ENCODE measurements at regions not wholly inside any gene's neighbourhood (a gene's known extent, or its start where the extent isn't known, plus 50 kb on each side); places are given as distances from the start of the nearest gene placed in this dataset.

DNA sequence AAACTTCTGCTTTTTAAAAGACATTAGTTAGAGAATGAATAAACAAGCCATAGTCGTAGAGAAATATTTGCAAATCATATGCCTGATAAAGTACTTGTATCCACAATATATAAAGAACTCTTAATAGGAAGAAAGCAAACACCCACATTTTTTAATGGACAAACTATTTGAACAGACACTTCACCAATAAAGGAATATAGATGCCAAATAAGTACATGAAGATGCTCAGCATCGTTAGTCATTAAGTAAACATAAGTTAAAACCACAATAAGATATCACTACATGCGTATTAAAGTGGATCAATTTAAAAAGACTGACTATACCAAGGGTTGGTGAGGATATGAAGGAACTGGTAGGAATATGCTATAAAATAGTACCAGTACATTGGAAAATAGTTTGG lies 142.3 kb upstream of the ZC3H11B start:
- no peak for DNase-seq
- Mint-ChIP-seq H3K27ac (no peak overlapping the region), H3K27me3 (ENCODE audit: low read depth) (no peaks in the 10 kb centered on the region), H3K36me3 (ENCODE audit: low read depth) (no peaks in the 10 kb centered on the region), H3K9me3 (peaks cover 2% of the 10 kb centered on the region), H3K4me1 (ENCODE audit: low read depth) (no peaks in the 10 kb centered on the region), H3K4me3 (no peak overlapping the region)
- intact Hi-C loops (cut with micrococcal nuclease) = no loop called here
- CTCF ChIA-PET = interaction anchor here (0.6 kb wide), 1 partner anchor 275 kb away, joined by 3 read pairs; no protein-coding TSS in a partner anchor

GRCh38 chr1:219754767-219755166 lies 141.9 kb upstream of the ZC3H11B start:
- no peak for DNase-seq
- Mint-ChIP-seq H3K27me3 (ENCODE audit: low read depth) (no peaks in the 10 kb centered on the region), H3K27ac (no peak overlapping the region), H3K4me3 (no peak overlapping the region), H3K4me1 (ENCODE audit: low read depth) (no peaks in the 10 kb centered on the region), H3K36me3 (ENCODE audit: low read depth) (no peaks in the 10 kb centered on the region), H3K9me3 (peaks cover 2% of the 10 kb centered on the region)
- CTCF ChIA-PET = no interaction called here
- intact Hi-C loops (cut with micrococcal nuclease) = no loop called here

DNA sequence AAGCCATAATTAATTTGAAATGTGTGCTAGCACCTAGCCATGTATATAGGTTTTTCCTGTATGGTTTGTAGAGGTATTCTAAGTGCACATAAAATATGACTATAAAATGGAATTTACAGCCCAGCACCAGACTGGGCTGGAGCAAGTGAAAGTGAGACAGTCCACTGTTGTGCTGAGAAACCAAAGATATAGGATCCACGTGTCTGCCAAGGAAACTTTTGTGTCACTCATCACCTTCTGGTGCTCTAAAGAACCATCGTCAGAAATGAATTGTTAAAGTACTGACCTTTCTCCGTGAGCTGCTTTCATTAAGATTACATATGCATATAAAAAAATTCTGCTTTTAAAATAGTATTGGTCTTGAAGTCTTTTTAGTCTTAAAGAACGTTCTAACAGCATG lies 141.0 kb upstream of the ZC3H11B start:
- no peak for DNase-seq
- Mint-ChIP-seq H3K27me3 (ENCODE audit: low read depth) (no peaks in the 10 kb centered on the region), H3K36me3 (ENCODE audit: low read depth) (no peaks in the 10 kb centered on the region), H3K4me1 (ENCODE audit: low read depth) (no peaks in the 10 kb centered on the region), H3K27ac (no peak overlapping the region), H3K9me3 (no peaks in the 10 kb centered on the region), H3K4me3 (no peak overlapping the region)
- intact Hi-C loops (cut with micrococcal nuclease) = no loop called here
- CTCF ChIA-PET = no interaction called here

DNA sequence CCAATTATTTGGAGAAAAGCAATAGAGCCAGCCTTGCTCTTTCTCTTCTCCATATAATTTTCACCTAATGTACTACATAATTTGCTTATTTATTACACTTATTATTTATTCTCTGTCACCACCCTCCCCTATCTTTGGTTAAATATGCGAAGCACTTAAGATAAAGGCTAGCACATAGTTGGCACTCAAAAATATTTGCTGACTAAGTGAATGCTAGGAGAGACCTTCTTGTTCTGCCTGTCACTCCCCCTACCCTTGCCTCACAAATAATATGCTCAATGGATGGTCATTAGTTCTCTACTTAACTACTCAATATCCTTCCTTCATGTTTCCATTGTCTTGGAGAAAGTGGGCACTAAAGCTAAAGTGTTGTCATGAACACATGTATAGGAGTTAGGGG lies 139.7 kb upstream of the ZC3H11B start:
- intact Hi-C loops (cut with micrococcal nuclease) = no loop called here

DNA sequence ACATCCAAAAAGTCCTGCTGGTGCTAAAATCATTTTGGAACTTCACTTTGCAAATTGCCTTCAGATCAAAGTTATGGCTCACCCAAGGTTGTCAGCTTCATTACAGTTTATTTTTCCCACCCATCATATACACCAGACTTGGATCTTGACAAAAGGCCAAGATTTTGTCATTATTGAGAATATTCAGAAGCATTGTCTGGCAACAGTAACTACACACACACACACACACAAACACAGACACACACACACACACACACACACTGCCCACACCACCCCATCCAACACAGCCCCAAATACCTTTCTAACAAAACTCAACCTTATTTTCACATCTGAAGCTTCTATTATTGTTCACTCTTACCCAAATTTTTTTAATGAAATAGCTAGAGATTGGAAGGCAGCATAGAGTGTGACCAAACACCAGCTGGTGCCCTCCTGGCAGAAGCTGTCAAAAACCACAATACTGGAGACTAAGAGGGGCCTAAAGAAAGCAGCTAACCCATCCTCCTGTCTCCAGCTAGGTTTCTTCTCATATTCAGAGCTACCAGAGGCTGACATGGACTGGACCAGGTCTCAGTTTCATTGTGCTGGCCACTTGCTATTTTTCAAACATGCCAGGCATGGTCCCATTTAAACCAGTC lies 139.1 kb upstream of the ZC3H11B start:
- Mint-ChIP-seq H3K4me1 (ENCODE audit: low read depth) (no peaks in the 10 kb centered on the region), H3K27ac (no peak overlapping the region), H3K4me3 (no peak overlapping the region), H3K36me3 (ENCODE audit: low read depth) (no peaks in the 10 kb centered on the region), H3K27me3 (ENCODE audit: low read depth) (no peaks in the 10 kb centered on the region), H3K9me3 (no peaks in the 10 kb centered on the region)
- intact Hi-C loops (cut with micrococcal nuclease) = no loop called here
- DNase-seq = no peak
- CTCF ChIA-PET = no interaction called here

More for the DNA sequence above, 139.7 kb upstream of the ZC3H11B start:
- no peak for DNase-seq
- no peak overlapping the region for H3K27ac Mint-ChIP-seq
- H3K4me3 Mint-ChIP-seq = no peak overlapping the region
- H3K4me1 Mint-ChIP-seq (ENCODE audit: low read depth) = no peaks in the 10 kb centered on the region
- H3K9me3 Mint-ChIP-seq = no peaks in the 10 kb centered on the region
- CTCF ChIA-PET = no interaction called here
- no peaks in the 10 kb centered on the region for H3K27me3 Mint-ChIP-seq (ENCODE audit: low read depth)
- H3K36me3 Mint-ChIP-seq (ENCODE audit: low read depth) = no peaks in the 10 kb centered on the region

- H3K9me3 Mint-ChIP-seq = no peaks in the 10 kb centered on the region
- intact Hi-C loops (cut with micrococcal nuclease) = no loop called here
- no peaks in the 10 kb centered on the region for H3K27me3 Mint-ChIP-seq (ENCODE audit: low read depth)
- no peak overlapping the region for H3K27ac Mint-ChIP-seq
- CTCF ChIA-PET = no interaction called here
- no peaks in the 10 kb centered on the region for H3K36me3 Mint-ChIP-seq (ENCODE audit: low read depth)
- H3K4me1 Mint-ChIP-seq (ENCODE audit: low read depth) = no peaks in the 10 kb centered on the region
- DNase-seq = no peak
- H3K4me3 Mint-ChIP-seq = no peak overlapping the region
Measured at GRCh38 chr1:219749370-219749769, 136.5 kb upstream of the ZC3H11B start.

DNA sequence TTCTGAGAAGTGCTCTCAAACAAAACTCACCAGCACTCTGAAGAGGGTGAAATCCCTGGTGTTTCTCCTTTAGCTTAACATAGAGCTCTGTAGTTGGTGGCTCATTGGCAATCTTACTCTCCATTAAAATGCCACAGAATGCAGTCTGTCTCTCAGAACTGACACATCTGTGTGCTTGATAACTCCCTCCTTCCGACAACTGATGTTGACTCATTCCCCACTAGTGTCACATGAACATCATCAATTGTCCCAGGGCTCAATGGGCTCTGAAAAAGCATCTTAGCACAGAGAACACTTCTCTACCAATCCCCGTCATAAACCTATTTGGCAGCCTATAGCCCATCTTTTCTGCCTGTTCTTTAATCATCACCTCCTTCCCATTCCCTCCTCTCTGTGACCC lies 133.2 kb upstream of the ZC3H11B start:
- H3K4me3 Mint-ChIP-seq = no peak overlapping the region
- intact Hi-C loops (cut with micrococcal nuclease) = no loop called here
- no peaks in the 10 kb centered on the region for H3K4me1 Mint-ChIP-seq (ENCODE audit: low read depth)
- CTCF ChIA-PET = no interaction called here
- H3K27me3 Mint-ChIP-seq (ENCODE audit: low read depth) = no peaks in the 10 kb centered on the region
- H3K36me3 Mint-ChIP-seq (ENCODE audit: low read depth) = no peaks in the 10 kb centered on the region
- H3K27ac Mint-ChIP-seq = no peak overlapping the region
- no peaks in the 10 kb centered on the region for H3K9me3 Mint-ChIP-seq
- DNase-seq = no peak

DNA sequence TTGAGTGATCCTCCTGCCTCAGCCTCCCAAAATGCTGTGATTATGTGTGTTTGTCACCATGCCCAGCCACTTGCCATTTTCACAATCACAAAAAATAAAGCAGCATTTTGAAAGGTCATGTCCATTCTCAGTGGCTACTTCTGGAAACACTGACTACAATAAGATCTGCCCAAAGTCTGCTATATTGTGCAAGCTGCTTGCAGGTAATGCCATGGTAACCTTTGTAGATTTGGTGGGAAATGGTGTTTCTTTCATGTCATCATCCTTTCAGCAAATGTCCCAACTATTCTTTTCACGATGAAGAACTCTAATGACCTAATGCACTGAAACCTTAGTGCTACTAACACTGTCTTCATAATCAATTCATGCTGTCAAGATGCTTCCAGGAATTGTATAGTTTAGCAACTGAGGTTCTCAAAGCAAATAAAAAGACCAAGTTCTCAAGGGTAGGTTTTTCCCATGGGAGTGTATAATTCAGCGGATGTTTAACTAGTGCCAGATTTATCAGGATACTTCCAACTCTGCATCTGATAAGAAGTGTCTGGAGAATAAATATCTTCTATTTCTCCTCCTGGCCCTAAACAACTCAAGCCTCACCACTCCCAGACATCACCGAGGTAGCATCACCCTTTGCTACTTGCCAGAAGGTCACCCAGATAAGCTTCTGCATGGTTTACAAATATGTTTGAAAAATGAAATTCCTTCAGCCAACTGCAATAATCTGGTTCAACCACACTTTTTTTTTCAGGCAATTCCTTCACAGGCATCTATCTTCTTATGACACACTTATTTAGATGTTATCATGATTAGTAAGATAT lies 132.0 kb upstream of the ZC3H11B start:
- H3K4me3 Mint-ChIP-seq = no peak overlapping the region
- CTCF ChIA-PET = no interaction called here
- no peaks in the 10 kb centered on the region for H3K36me3 Mint-ChIP-seq (ENCODE audit: low read depth)
- no peaks in the 10 kb centered on the region for H3K9me3 Mint-ChIP-seq
- no peaks in the 10 kb centered on the region for H3K4me1 Mint-ChIP-seq (ENCODE audit: low read depth)
- intact Hi-C loops (cut with micrococcal nuclease) = no loop called here
- no peak overlapping the region for H3K27ac Mint-ChIP-seq
- DNase-seq = no peak
- H3K27me3 Mint-ChIP-seq (ENCODE audit: low read depth) = no peaks in the 10 kb centered on the region

- Mint-ChIP-seq H3K9me3 (peaks cover 2% of the 10 kb centered on the region), H3K27ac (no peak overlapping the region), H3K36me3 (ENCODE audit: low read depth) (no peaks in the 10 kb centered on the region), H3K4me3 (no peak overlapping the region), H3K4me1 (ENCODE audit: low read depth) (no peaks in the 10 kb centered on the region), H3K27me3 (ENCODE audit: low read depth) (no peaks in the 10 kb centered on the region)
- CTCF ChIA-PET = no interaction called here
- intact Hi-C loops (cut with micrococcal nuclease) = no loop called here
- DNase-seq = no peak
Measured at GRCh38 chr1:219741011-219741970, 128.4 kb upstream of the ZC3H11B start.

DNA sequence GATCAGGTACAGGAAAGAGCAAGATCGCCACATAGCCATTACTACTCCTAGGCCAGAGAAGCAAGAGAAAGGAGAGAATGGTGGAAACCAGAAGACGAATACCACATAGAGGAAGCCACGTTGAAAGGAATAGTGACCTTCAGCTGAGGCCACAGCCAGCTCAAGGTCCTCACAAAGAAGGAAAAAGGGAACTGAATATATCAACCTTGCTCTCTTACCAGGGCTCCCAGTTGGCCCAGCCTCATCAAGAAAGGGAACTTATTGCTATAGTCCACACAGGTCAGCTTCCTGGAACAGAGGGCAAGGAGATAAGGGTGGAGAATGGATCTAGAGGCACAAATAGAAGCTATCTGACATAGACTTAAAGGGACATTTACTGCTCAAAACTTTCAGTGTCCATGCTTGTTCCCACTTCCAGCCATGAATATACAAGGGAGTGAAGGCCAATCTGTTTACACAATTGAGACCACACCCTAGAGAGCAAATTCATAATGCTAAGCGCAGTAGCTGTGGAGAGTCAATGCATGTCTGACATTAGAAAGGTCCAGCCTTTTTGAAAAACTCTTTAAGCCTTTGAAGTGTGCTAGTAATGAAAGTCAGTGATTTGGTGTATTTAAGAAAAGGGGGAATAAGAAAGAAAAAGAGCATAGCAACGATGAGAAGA lies 120.7 kb upstream of the ZC3H11B start:
- H3K27me3 Mint-ChIP-seq (ENCODE audit: low read depth) = peaks cover 2% of the 10 kb centered on the region
- H3K4me1 Mint-ChIP-seq (ENCODE audit: low read depth) = no peaks in the 10 kb centered on the region
- no peak overlapping the region for H3K27ac Mint-ChIP-seq
- peaks cover 10% of the 10 kb centered on the region for H3K9me3 Mint-ChIP-seq
- H3K4me3 Mint-ChIP-seq = no peak overlapping the region
- DNase-seq = no peak
- CTCF ChIA-PET = interaction anchor here (0.6 kb wide), 1 partner anchor 1717 kb away, joined by 3 read pairs; no protein-coding TSS in a partner anchor
- H3K36me3 Mint-ChIP-seq (ENCODE audit: low read depth) = no peaks in the 10 kb centered on the region
- intact Hi-C loops (cut with micrococcal nuclease) = no loop called here

DNA sequence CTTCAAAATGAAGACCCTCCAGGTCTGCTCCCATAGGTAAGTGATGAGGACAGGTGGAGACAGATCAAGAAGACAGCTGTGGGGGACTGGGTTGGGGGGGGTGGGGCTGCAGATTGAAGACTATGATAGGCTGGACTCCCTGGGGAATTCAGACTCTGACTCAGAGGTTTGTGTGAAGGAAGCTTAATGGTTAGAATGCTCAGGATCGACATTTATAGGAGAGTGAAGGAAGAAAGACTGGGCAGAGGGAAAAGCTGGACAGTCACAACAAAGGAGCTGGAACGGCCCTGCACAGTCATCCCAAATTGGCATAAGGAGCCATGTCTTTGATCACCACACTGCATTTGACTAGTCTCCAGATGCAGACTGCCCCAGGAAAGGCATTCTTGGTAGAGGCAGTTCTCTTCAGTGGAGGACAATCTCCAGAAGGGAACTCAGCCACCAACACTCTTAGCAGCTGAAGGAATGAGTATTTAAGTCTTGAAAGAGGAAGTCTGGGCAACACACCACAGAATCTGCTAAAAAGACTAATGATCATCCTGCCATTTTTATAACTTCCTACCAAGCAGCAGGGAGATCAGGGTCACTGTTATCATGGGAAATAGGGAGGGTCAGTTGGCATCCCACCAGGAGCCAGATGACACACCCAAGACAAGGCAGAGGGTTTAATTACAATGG lies 120.0 kb upstream of the ZC3H11B start:
- DNase-seq = no peak
- Mint-ChIP-seq H3K4me3 (no peak overlapping the region), H3K27me3 (ENCODE audit: low read depth) (peaks cover 2% of the 10 kb centered on the region), H3K27ac (no peak overlapping the region), H3K4me1 (ENCODE audit: low read depth) (no peaks in the 10 kb centered on the region), H3K9me3 (peaks cover 17% of the 10 kb centered on the region), H3K36me3 (ENCODE audit: low read depth) (no peaks in the 10 kb centered on the region)
- intact Hi-C loops (cut with micrococcal nuclease) = no loop called here
- CTCF ChIA-PET = no interaction called here

GRCh38 chr1:219731771-219732170 lies 118.9 kb upstream of the ZC3H11B start:
- H3K9me3 Mint-ChIP-seq = peaks cover 26% of the 10 kb centered on the region
- no peak overlapping the region for H3K4me3 Mint-ChIP-seq
- H3K4me1 Mint-ChIP-seq (ENCODE audit: low read depth) = no peaks in the 10 kb centered on the region
- CTCF ChIA-PET = no interaction called here
- peaks cover 2% of the 10 kb centered on the region for H3K27me3 Mint-ChIP-seq (ENCODE audit: low read depth)
- H3K36me3 Mint-ChIP-seq (ENCODE audit: low read depth) = no peaks in the 10 kb centered on the region
- DNase-seq = no peak
- H3K27ac Mint-ChIP-seq = no peak overlapping the region
- intact Hi-C loops (cut with micrococcal nuclease) = no loop called here
